CD4-positive, alpha-beta T cell (primary cell): ENCODE measurements at regions not wholly inside any gene's neighbourhood (a gene's known extent, or its start where the extent isn't known, plus 50 kb on each side); places are given as distances from the start of the nearest gene placed in this dataset.

Source experiments
- ATAC-seq: fragments of 200-7000 bp; cut with Tn5 transposase; one replicate; pipeline ENCODE4 v1.10.0; 2022; ENCODE audit warnings: mild to moderate bottlenecking; ENCODE audit not compliant: poor library complexity
- CTCF ChIA-PET: fragments of 350-600 bp; sonication (Branson Sonifier 250); formaldehyde crosslinking; loops from one replicate; lab custom pipeline; 2021; ENCODE audit warnings: antibody characterized with exemption, inconsistent platforms; lab: Charles Lee
- POLR2A ChIA-PET: fragments of 350-600 bp; sonication (Branson Sonifier 250); formaldehyde crosslinking; loops from one replicate; lab custom pipeline; 2021; ENCODE audit warnings: antibody characterized with exemption, inconsistent platforms; lab: Charles Lee
- DNase-seq, 14 experiments: peaks; one replicate each; pipeline ENCODE4 v3.0.0-alpha.2; 2013 to 2020; ENCODE audit warnings: mixed read lengths in 2 of 14
- H3K27ac ChIP-seq, 2 donors: one replicate each; pipeline versions ENCODE4 v1.5.1 to v1.7.0; 2013; ENCODE audit warnings: low read length in 2 of 2, low read depth in 1 of 2, mild to moderate bottlenecking in 1 of 2
- H3K27me3 ChIP-seq, 2 experiments: 1 replicate in 1 of 2; 2 replicates in 1 of 2; pipeline versions ENCODE4 v1.6.1 to v1.7.0; 2013; ENCODE audit warnings: low read length in 2 of 2, control low read depth in 1 of 2, mild to moderate bottlenecking in 1 of 2, moderate library complexity in 1 of 2; ENCODE audit not compliant: insufficient read depth in 2 of 2, control insufficient read depth in 1 of 2
- H3K36me3 ChIP-seq: one replicate; pipeline ENCODE4 v1.6.1; 2013; ENCODE audit warnings: low read length, control low read depth; ENCODE audit not compliant: insufficient read depth
- H3K4me1 ChIP-seq: one replicate; pipeline ENCODE4 v1.6.1; 2013; ENCODE audit warnings: low read length, control low read depth; ENCODE audit not compliant: insufficient read depth
- H3K4me3 ChIP-seq: one replicate; pipeline ENCODE4 v1.5.1; 2013; ENCODE audit warnings: mild to moderate bottlenecking, low read length, moderate library complexity
- H3K9me3 ChIP-seq, 2 experiments: 1 replicate in 1 of 2; 2 replicates in 1 of 2; pipeline versions ENCODE4 v1.6.1 to v1.7.0; 2013; ENCODE audit warnings: low read length in 2 of 2, mild to moderate bottlenecking in 2 of 2, control low read depth in 1 of 2, moderate library complexity in 1 of 2; ENCODE audit not compliant: control insufficient read depth in 1 of 2, insufficient read depth in 1 of 2
- H3K27ac Mint-ChIP-seq: one replicate; pipeline ENCODE4 v1.8.0; 2020; ENCODE audit warnings: mixed read lengths
- H3K27me3 Mint-ChIP-seq: one replicate; pipeline ENCODE4 v1.8.0; 2021; ENCODE audit warnings: mixed read lengths
- H3K36me3 Mint-ChIP-seq: one replicate; pipeline ENCODE4 v1.8.0; 2021; ENCODE audit warnings: low read depth, mixed read lengths
- H3K4me1 Mint-ChIP-seq: one replicate; pipeline ENCODE4 v1.8.0; 2021; ENCODE audit warnings: low read depth, mixed read lengths
- H3K4me3 Mint-ChIP-seq: one replicate; pipeline ENCODE4 v1.8.0; 2020; ENCODE audit warnings: mild to moderate bottlenecking, mixed read lengths
- H3K9me3 Mint-ChIP-seq: one replicate; pipeline ENCODE4 v1.8.0; 2020; ENCODE audit warnings: mixed read lengths
- intact Hi-C, 2 experiments: fragments of 100-400 bp; cut with DNase I in 1 of 2; cut with micrococcal nuclease in 1 of 2; formaldehyde crosslinking; loops; one replicate each; pipeline versions ENCODE4 v1.15.1 to v1.9.0; 2023 to 2025; cut with DNase I, micrococcal nuclease
- TF ChIP-seq, protein P1 (sequence below): fragments of 200-600 bp; IDR thresholded peaks from one replicate; pipeline ENCODE4 v1.8.0; 2022; ENCODE audit warnings: antibody characterized with exemption, mild to moderate bottlenecking

DNA sequence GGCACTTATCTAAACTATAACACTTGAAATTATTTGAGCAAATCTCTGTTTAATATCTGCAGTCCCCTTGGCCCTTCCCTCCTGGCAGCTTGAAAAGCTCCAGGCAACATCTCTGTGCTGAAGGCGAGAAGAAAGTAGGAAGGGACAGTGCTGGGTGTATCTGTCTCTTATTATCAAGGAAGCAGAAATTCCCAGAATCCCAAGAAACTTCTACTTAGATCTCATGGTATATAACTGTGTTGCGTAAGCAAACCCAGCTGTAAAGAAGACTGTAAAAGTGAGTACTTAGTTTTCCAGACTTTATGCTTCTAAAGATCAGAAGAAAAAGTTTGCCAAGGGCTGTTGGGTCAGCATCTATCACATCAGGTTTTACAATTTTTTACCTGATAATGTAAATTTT lies 1869.8 kb downstream of the MAT2B start:
- H3K27me3 ChIP-seq, result no peaks in the 10 kb centered on the region
- H3K9me3 Mint-ChIP-seq, result no peaks in the 10 kb centered on the region
- no peak for DNase-seq
- intact Hi-C loops, result no loop called here
- H3K4me1 Mint-ChIP-seq, result no peaks in the 10 kb centered on the region
- no peak overlapping the region for H3K27ac Mint-ChIP-seq
- no peak overlapping the region for H3K27ac ChIP-seq
- H3K4me1 ChIP-seq, result no peaks in the 10 kb centered on the region
- POLR2A ChIA-PET, result no interaction called here
- TF ChIP-seq, protein P1, sequence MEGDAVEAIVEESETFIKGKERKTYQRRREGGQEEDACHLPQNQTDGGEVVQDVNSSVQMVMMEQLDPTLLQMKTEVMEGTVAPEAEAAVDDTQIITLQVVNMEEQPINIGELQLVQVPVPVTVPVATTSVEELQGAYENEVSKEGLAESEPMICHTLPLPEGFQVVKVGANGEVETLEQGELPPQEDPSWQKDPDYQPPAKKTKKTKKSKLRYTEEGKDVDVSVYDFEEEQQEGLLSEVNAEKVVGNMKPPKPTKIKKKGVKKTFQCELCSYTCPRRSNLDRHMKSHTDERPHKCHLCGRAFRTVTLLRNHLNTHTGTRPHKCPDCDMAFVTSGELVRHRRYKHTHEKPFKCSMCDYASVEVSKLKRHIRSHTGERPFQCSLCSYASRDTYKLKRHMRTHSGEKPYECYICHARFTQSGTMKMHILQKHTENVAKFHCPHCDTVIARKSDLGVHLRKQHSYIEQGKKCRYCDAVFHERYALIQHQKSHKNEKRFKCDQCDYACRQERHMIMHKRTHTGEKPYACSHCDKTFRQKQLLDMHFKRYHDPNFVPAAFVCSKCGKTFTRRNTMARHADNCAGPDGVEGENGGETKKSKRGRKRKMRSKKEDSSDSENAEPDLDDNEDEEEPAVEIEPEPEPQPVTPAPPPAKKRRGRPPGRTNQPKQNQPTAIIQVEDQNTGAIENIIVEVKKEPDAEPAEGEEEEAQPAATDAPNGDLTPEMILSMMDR, result no peak
- no peaks in the 10 kb centered on the region for H3K27me3 Mint-ChIP-seq
- no peak for ATAC-seq
- H3K36me3 Mint-ChIP-seq, result no peaks in the 10 kb centered on the region
- H3K4me3 ChIP-seq, result no peak overlapping the region
- CTCF ChIA-PET, result no interaction called here
- H3K36me3 ChIP-seq, result no peaks in the 10 kb centered on the region
- peaks cover 0 to 7% of the 10 kb centered on the region in 2 experiments for H3K9me3 ChIP-seq
- no peak overlapping the region for H3K4me3 Mint-ChIP-seq

DNA sequence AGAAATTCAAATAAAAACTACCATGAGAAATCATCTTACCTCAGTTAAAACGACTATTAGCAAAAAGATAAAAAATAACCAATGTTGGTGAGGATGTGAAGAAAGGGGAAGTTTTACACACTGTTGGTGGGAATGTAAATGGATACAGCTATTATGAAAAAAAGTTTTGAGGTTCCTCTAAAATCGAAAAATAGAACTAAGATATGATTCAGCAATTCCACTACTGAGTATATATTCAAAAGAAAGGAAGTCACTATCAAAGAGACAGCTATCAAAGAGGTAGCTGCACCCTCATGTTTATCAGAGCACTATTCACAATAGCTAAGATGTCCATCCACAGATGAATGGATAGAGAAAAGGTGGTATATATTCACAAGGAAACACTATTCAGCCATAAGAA lies 1888.4 kb downstream of the MAT2B start:
- ChIA-PET POLR2A (no interaction called here), CTCF (no interaction called here)
- intact Hi-C loops, result no loop called here
- no peak overlapping the region for H3K27ac Mint-ChIP-seq
- H3K9me3 Mint-ChIP-seq, result peaks cover 16% of the 10 kb centered on the region
- Histone ChIP-seq H3K4me1 (no peaks in the 10 kb centered on the region), H3K27ac (no peak overlapping the region), H3K4me3 (no peak overlapping the region), H3K27me3 (no peaks in the 10 kb centered on the region), H3K9me3 (peaks cover 0 to 5% of the 10 kb centered on the region in 2 experiments), H3K36me3 (no peaks in the 10 kb centered on the region)
- no peak overlapping the region for H3K4me3 Mint-ChIP-seq
- no peaks in the 10 kb centered on the region for H3K4me1 Mint-ChIP-seq
- no peaks in the 10 kb centered on the region for H3K27me3 Mint-ChIP-seq
- TF ChIP-seq, protein P1, result no peak
- H3K36me3 Mint-ChIP-seq, result no peaks in the 10 kb centered on the region
- ATAC-seq (no peak), DNase-seq (peak in 1 of 14 experiments; percentile 1)

DNA sequence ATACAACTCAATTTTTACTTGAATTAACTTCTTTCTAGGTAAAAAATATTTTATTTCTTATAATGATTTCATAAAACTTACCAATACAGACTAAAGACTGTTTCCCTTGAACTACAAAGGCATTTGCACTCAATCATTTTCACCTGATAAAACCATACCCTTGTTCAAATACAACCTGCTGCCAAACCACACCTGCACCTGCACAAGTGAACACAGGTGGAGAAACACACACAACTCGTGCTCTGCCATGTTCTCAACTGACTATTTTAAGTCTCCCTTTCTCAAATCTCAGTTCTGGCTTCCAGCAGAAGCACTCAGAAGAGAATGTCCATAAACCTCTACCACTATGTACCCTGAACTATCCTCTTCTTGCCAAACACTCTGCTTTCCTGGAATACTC lies 1892.1 kb downstream of the MAT2B start:
- ATAC-seq, result no peak
- Histone ChIP-seq H3K27ac (no peak overlapping the region), H3K27me3 (no peaks in the 10 kb centered on the region), H3K4me1 (no peaks in the 10 kb centered on the region), H3K36me3 (no peaks in the 10 kb centered on the region), H3K9me3 (peaks cover 0 to 5% of the 10 kb centered on the region in 2 experiments), H3K4me3 (no peak overlapping the region)
- no peaks in the 10 kb centered on the region for H3K27me3 Mint-ChIP-seq
- H3K4me3 Mint-ChIP-seq, result no peak overlapping the region
- H3K36me3 Mint-ChIP-seq, result no peaks in the 10 kb centered on the region
- no peak for DNase-seq
- CTCF ChIA-PET, result no interaction called here
- peaks cover 11% of the 10 kb centered on the region for H3K9me3 Mint-ChIP-seq
- POLR2A ChIA-PET, result no interaction called here
- no peaks in the 10 kb centered on the region for H3K4me1 Mint-ChIP-seq
- H3K27ac Mint-ChIP-seq, result no peak overlapping the region
- intact Hi-C loops, result no loop called here
- TF ChIP-seq, protein P1, result no peak
